HCT116 (cell line): ENCODE measurements at regions not wholly inside any gene's neighbourhood (a gene's known extent, or its start where the extent isn't known, plus 50 kb on each side); places are given as distances from the start of the nearest gene placed in this dataset.

Experiments used
- ATAC-seq: fragments of 200-7000 bp; cut with Tn5 transposase; 2 replicates; pipeline ENCODE4 v1.9.1; 2020; ENCODE audit warnings: mild to moderate bottlenecking, moderate library complexity
- BruUV-seq: library from RNA; stranded (reverse); fragments of 400-500 nt; replicated peaks from 2 replicates; lab custom pipeline; 2021; lab: Mats Ljungman, UMichigan
- CTCF ChIA-PET: fragments of 300-600 bp; sonication (Branson Sonifier 250); formaldehyde crosslinking; loops from one replicate; lab custom pipeline; 2021; ENCODE audit warnings: antibody characterized with exemption; lab: Charles Lee
- POLR2A ChIA-PET: fragments of 300-600, 350-600 bp; sonication (Branson Sonifier 250); formaldehyde crosslinking; loops from one replicate; lab custom pipeline; 2021; ENCODE audit warnings: antibody characterized with exemption; lab: Charles Lee
- RAD21 ChIA-PET, 2 experiments: fragments of 300-600 bp; sonication (Branson Sonifier 250); formaldehyde crosslinking; loops; one replicate each; lab custom pipeline; 2023; ENCODE audit warnings: low total read pairs in 2 of 2; ENCODE audit not compliant: uncharacterized antibody in 2 of 2, unreplicated experiment in 2 of 2, low non-redundant PET in 1 of 2; lab: Charles Lee
- DNase-seq: peaks from one replicate; pipeline ENCODE4 v3.0.0-alpha.2; 2010; ENCODE audit warnings: low read depth, low spot score
- H2AFZ ChIP-seq: fragments of 200-600 bp; shearing (Covaris generic), sonication (generic); 2 replicates; pipeline ENCODE4 v1.6.1; 2017; ENCODE audit warnings: low read depth, mixed run types, mixed read lengths, antibody characterized with exemption, low read length; ENCODE audit not compliant: poor library complexity, severe bottlenecking
- H3K27ac ChIP-seq: 2 replicates; pipeline ENCODE4 v1.5.1; 2012; ENCODE audit warnings: low read depth, low read length
- H3K27me3 ChIP-seq: fragments of 200-600 bp; sonication (generic); 2 replicates; pipeline ENCODE4 v1.6.1; 2016; ENCODE audit warnings: mixed run types, low read length, mixed read lengths; ENCODE audit not compliant: insufficient read depth
- H3K36me3 ChIP-seq, 2 experiments: fragments of 200-500 bp in 1 of 2; fragments of 200-600 bp in 1 of 2; sonication (Bioruptor generic) in 1 of 2; sonication (generic) in 1 of 2; 2 replicates each; pipeline versions ENCODE4 v1.5.1 to v1.6.1; 2014 to 2016; ENCODE audit warnings: low read length in 2 of 2, inconsistent platforms in 1 of 2, mixed read lengths in 1 of 2, mixed run types in 1 of 2; ENCODE audit not compliant: insufficient read depth in 2 of 2, control insufficient read depth in 1 of 2
- H3K4me1 ChIP-seq, 2 experiments: fragments of 200-600 bp in 1 of 2; sonication (generic) in 1 of 2; 2 replicates each; pipeline versions ENCODE4 v1.5.1 to v1.6.1; 2012 to 2017; ENCODE audit warnings: low read length in 2 of 2, inconsistent platforms in 1 of 2, mild to moderate bottlenecking in 1 of 2, mixed read lengths in 1 of 2, mixed run types in 1 of 2, moderate library complexity in 1 of 2; ENCODE audit not compliant: insufficient read depth in 2 of 2, control insufficient read depth in 1 of 2
- H3K4me2 ChIP-seq: fragments of 200-600 bp; sonication (generic); 2 replicates; pipeline ENCODE4 v1.6.1; 2017; ENCODE audit warnings: mixed run types, low read length, mixed read lengths
- H3K4me3 ChIP-seq, 2 experiments: fragments of 200-600 bp in 1 of 2; sonication (generic) in 1 of 2; replicated peaks in 1 of 2; 2 replicates each; pipeline ENCODE4 v1.5.1; 2011 to 2016; ENCODE audit warnings: low read length in 2 of 2, control low read depth in 1 of 2, low read depth in 1 of 2, mild to moderate bottlenecking in 1 of 2, mixed read lengths in 1 of 2, mixed run types in 1 of 2
- H3K79me2 ChIP-seq: fragments of 200-600 bp; sonication (generic); 2 replicates; pipeline ENCODE4 v1.6.1; 2017; ENCODE audit warnings: mild to moderate bottlenecking, mixed run types, low read length, moderate library complexity, mixed read lengths; ENCODE audit not compliant: insufficient read depth
- H3K9ac ChIP-seq: fragments of 200-600 bp; sonication (generic); 2 replicates; pipeline ENCODE4 v1.6.1; 2016; ENCODE audit warnings: low read length, mixed read lengths
- H3K9me2 ChIP-seq: fragments of 200-600 bp; sonication (generic), shearing (Covaris generic); 2 replicates; pipeline ENCODE4 v1.6.1; 2017; ENCODE audit warnings: mixed run types, mild to moderate bottlenecking, moderate library complexity; ENCODE audit not compliant: insufficient read depth
- H3K9me3 ChIP-seq, 2 experiments: fragments of 200-500 bp in 1 of 2; fragments of 200-600 bp in 1 of 2; sonication (Bioruptor generic) in 1 of 2; sonication (generic) in 1 of 2; 2 replicates each; pipeline ENCODE4 v1.6.1; 2014 to 2017; ENCODE audit warnings: low read length in 2 of 2, mixed read lengths in 2 of 2, inconsistent platforms in 1 of 2, low read depth in 1 of 2, mild to moderate bottlenecking in 1 of 2, mixed run types in 1 of 2, moderate library complexity in 1 of 2; ENCODE audit not compliant: control insufficient read depth in 1 of 2, insufficient read depth in 1 of 2
- H4K20me1 ChIP-seq: fragments of 200-600 bp; sonication (generic), shearing (Covaris generic); 2 replicates; pipeline ENCODE4 v1.6.1; 2017; ENCODE audit warnings: mixed run types, mild to moderate bottlenecking, moderate library complexity; ENCODE audit not compliant: insufficient read depth
- CBX3 ChIP-seq: IDR thresholded peaks from 2 replicates; pipeline ENCODE4 v1.6.1; 2012; ENCODE audit warnings: low read depth
- CEBPB ChIP-seq: IDR thresholded peaks from 2 replicates; pipeline ENCODE4 v1.6.1; 2012; ENCODE audit warnings: low read depth
- EGR1 ChIP-seq: IDR thresholded peaks from 2 replicates; pipeline ENCODE4 v1.6.1; 2012; ENCODE audit warnings: low read depth
- FOSL1 ChIP-seq: IDR thresholded peaks from 2 replicates; pipeline ENCODE4 v1.6.1; 2012; ENCODE audit warnings: low read depth
- POLR2AphosphoS5 ChIP-seq: IDR thresholded peaks from 2 replicates; pipeline ENCODE4 v1.6.1; 2011; ENCODE audit warnings: mild to moderate bottlenecking, low read depth, low read length, moderate library complexity
- RAD21 ChIP-seq: IDR thresholded peaks from 2 replicates; pipeline ENCODE4 v1.6.1; 2012; ENCODE audit warnings: low read depth, mild to moderate bottlenecking
- REST ChIP-seq: IDR thresholded peaks from 2 replicates; pipeline ENCODE4 v1.6.1; 2012; ENCODE audit warnings: low read depth
- SP1 ChIP-seq: IDR thresholded peaks from 2 replicates; pipeline ENCODE4 v1.6.1; 2012; ENCODE audit warnings: low read depth
- TCF7L2 ChIP-seq: IDR thresholded peaks from 2 replicates; pipeline ENCODE4 v1.7.0; 2011; ENCODE audit warnings: borderline replicate concordance, inconsistent platforms; ENCODE audit not compliant: insufficient read depth, insufficient read length; ENCODE audit errors: extremely low read depth
- YY1 ChIP-seq: IDR thresholded peaks from 2 replicates; pipeline ENCODE4 v1.6.1; 2011; ENCODE audit warnings: low read length, low read depth, moderate library complexity, mild to moderate bottlenecking; ENCODE audit not compliant: insufficient replicate concordance; ENCODE audit errors: extremely low read depth
- ZFX ChIP-seq: fragments of 450-650 bp; IDR thresholded peaks from 2 replicates; pipeline ENCODE4 v1.6.1; 2017
- ZNF274 ChIP-seq: fragments of 200-500 bp; sonication (Bioruptor generic); IDR thresholded peaks from 2 replicates; pipeline ENCODE4 v1.6.1; 2014; ENCODE audit warnings: mild to moderate bottlenecking, low read depth, low read length, inconsistent platforms
- intact Hi-C: fragments of 100-400 bp; cut with micrococcal nuclease; formaldehyde crosslinking; loops from 2 replicates; pipeline ENCODE4 v1.10.0; 2022
- TF ChIP-seq, protein P1 (sequence below): IDR thresholded peaks from 2 replicates; pipeline ENCODE4 v1.6.1; 2011; ENCODE audit warnings: mild to moderate bottlenecking, low read length, moderate library complexity; ENCODE audit not compliant: insufficient replicate concordance; ENCODE audit errors: extremely low read depth
- TF ChIP-seq, protein P2 (sequence below), 3 experiments: fragments of 200-600 bp in 1 of 3; sonication (generic) in 1 of 3; IDR thresholded peaks in 2 of 3; conservative IDR thresholded peaks in 1 of 3; 2 replicates each; pipeline ENCODE4 v1.5.1; 2012 to 2017; ENCODE audit warnings: low read depth in 2 of 3, low read length in 2 of 3, antibody characterized with exemption in 1 of 3, borderline replicate concordance in 1 of 3, control low read depth in 1 of 3, mild to moderate bottlenecking in 1 of 3, mixed read lengths in 1 of 3, mixed run types in 1 of 3, moderate library complexity in 1 of 3; ENCODE audit not compliant: insufficient read depth in 1 of 3
- TF ChIP-seq, protein P3 (sequence below): IDR thresholded peaks from 2 replicates; pipeline ENCODE4 v1.6.1; 2012
- TF ChIP-seq, protein P4 (sequence below): IDR thresholded peaks from 2 replicates; pipeline ENCODE4 v1.6.1; 2012

DNA sequence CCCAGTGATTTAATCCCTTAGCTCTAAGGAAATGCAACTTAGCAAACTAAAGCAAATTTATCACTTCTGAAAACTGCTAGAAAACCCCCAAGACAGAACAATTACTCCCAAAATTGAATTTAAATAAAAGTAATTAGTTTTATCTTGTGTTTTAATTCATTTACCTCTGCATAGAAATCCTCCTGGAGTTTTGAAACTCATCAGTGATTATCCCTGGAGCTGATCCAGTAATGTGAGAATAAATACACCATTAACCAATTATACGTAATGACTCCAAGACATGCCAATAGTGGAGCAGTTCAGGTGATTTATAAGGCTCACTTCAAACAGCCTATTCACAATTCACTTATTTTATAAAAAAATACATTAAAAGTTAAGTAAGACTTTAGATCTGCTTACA lies 855.3 kb upstream of the FLRT2 start:
- Histone ChIP-seq H3K9me2 (no peaks in the 10 kb centered on the region), H3K9me3 (peaks cover 0 to 12% of the 10 kb centered on the region in 2 experiments; a peak in 2 of 4 replicates), H3K36me3 (no peaks in the 10 kb centered on the region), H2AFZ (no peak overlapping the region), H3K79me2 (no peaks in the 10 kb centered on the region), H3K4me2 (no peak overlapping the region), H3K27ac (no peak overlapping the region), H3K27me3 (no peaks in the 10 kb centered on the region), H3K4me3 (no peak overlapping the region), H4K20me1 (no peaks in the 10 kb centered on the region), H3K4me1 (no peaks in the 10 kb centered on the region), H3K9ac (no peak overlapping the region)
- ChIA-PET RAD21 (no interaction called here), POLR2A (no interaction called here), CTCF (no interaction called here)
- intact Hi-C loops = no loop called here
- ATAC-seq (no peak), DNase-seq (no peak)
- no TSS peak for BruUV-seq
- TF ChIP-seq TCF7L2 (no peak), POLR2AphosphoS5 (no peak), YY1 (no peak), ZFX (no peak), ZNF274 (no peak), FOSL1 (no peak), REST (no peak), CBX3 (no peak), CEBPB (no peak), EGR1 (no peak), RAD21 (no peak), SP1 (no peak)
- TF ChIP-seq, protein P1, sequence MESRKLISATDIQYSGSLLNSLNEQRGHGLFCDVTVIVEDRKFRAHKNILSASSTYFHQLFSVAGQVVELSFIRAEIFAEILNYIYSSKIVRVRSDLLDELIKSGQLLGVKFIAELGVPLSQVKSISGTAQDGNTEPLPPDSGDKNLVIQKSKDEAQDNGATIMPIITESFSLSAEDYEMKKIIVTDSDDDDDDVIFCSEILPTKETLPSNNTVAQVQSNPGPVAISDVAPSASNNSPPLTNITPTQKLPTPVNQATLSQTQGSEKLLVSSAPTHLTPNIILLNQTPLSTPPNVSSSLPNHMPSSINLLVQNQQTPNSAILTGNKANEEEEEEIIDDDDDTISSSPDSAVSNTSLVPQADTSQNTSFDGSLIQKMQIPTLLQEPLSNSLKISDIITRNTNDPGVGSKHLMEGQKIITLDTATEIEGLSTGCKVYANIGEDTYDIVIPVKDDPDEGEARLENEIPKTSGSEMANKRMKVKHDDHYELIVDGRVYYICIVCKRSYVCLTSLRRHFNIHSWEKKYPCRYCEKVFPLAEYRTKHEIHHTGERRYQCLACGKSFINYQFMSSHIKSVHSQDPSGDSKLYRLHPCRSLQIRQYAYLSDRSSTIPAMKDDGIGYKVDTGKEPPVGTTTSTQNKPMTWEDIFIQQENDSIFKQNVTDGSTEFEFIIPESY = no peak
- TF ChIP-seq, protein P2, sequence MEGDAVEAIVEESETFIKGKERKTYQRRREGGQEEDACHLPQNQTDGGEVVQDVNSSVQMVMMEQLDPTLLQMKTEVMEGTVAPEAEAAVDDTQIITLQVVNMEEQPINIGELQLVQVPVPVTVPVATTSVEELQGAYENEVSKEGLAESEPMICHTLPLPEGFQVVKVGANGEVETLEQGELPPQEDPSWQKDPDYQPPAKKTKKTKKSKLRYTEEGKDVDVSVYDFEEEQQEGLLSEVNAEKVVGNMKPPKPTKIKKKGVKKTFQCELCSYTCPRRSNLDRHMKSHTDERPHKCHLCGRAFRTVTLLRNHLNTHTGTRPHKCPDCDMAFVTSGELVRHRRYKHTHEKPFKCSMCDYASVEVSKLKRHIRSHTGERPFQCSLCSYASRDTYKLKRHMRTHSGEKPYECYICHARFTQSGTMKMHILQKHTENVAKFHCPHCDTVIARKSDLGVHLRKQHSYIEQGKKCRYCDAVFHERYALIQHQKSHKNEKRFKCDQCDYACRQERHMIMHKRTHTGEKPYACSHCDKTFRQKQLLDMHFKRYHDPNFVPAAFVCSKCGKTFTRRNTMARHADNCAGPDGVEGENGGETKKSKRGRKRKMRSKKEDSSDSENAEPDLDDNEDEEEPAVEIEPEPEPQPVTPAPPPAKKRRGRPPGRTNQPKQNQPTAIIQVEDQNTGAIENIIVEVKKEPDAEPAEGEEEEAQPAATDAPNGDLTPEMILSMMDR (IDR thresholded peaks at IDR 0.05 in 2 of 3, conservative IDR thresholded peaks at IDR 0.05 in 1 of 3; ENCODE audit: borderline replicate concordance in 1 of 3, insufficient read depth in 1 of 3, low read depth in 2 of 3, low read length in 2 of 3) = no peak
- TF ChIP-seq, protein P3, sequence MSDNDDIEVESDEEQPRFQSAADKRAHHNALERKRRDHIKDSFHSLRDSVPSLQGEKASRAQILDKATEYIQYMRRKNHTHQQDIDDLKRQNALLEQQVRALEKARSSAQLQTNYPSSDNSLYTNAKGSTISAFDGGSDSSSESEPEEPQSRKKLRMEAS = no peak
- TF ChIP-seq, protein P4, sequence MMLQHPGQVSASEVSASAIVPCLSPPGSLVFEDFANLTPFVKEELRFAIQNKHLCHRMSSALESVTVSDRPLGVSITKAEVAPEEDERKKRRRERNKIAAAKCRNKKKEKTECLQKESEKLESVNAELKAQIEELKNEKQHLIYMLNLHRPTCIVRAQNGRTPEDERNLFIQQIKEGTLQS = no peak
